Activated gamma-delta T cell treated with Interleukin-2 at 50 U/mL for 16 hours (primary cell): ENCODE measurements at regions not wholly inside any gene's neighbourhood (a gene's known extent, or its start where the extent isn't known, plus 50 kb on each side); places are given as distances from the start of the nearest gene placed in this dataset.

ENCODE experiments used
- DNase-seq: peaks from one replicate; pipeline ENCODE4 v3.0.0-alpha.2; 2020

DNA sequence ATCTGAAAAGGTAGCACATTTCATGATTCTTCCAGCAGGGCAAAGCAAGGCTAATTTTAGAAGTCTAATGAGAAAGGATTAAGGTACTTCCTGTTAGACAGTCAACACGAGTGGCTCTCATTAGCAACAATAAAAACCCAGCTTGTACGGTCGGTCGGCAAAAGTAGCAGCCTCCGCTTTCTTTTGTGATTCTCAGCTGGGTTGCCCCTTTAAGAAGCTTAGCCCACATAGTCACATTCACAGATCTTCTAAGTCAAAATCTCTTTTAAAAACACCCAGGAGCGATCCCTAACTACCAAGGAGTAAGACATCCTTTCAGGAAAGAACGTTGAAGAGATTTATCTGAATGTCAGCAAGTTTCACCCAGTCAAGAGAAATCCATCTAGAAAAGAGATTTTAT is 684.8 kb downstream of the DIAPH3 start:
- no peak for DNase-seq

DNA sequence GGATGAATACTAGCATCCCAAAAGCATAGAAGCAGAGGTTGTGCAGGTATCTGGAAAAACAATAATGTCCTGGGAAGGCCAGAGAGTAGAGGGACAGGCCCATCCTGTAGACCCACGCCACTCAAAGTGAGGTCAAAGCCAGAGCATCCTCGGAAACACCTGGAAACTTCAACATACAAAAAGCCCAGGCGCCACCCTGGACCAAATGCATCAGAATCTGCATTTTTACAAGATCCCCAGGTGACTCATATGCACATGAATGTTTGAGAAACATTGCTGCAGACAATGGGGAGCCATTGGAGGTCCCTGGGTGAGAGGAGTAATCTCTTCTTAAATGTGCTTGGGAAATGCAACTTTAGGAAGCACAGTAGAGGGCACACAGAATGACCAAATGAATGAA is 684.1 kb downstream of the DIAPH3 start:
- no peak for DNase-seq

DNA sequence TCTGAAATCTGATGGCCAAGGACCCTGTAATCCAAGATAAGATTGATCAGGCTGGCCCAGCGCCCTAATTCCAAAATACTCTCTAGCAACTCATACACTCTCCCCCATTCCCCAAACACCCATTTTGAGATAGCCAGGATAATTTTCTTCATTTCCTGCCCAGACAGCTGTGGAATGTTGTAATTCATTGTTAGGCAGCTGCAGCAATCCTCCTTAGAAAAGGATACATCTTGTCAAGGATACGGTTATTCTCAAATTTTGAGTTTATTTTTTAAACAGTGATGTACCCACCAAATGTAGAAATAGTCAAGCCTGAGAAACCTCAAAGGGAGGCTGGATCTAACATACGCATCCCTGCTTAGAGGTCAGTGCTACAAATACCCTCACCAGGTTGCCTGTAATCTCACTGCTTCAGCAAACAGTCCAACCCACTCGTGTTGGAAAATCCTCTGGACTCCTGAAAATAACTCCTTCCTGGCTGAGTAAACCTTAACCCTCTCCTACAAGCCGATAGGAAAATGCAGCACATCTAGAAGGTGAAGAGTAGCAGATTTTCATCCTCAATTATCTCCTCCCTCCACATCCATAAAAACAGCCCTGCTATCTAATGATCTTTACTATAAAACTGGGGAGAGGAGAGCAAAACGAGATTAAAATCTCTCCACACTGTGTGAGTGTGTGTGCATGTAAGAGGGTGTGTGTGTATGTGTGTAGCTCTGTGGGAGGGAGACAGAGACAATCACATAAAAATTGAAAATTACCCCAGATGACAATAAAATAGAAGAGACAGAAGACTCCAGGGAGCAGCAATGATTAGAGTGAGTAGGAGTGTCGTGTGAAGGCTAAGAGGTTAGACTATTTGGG is 683.1 kb downstream of the DIAPH3 start:
- no peak for DNase-seq

DNA sequence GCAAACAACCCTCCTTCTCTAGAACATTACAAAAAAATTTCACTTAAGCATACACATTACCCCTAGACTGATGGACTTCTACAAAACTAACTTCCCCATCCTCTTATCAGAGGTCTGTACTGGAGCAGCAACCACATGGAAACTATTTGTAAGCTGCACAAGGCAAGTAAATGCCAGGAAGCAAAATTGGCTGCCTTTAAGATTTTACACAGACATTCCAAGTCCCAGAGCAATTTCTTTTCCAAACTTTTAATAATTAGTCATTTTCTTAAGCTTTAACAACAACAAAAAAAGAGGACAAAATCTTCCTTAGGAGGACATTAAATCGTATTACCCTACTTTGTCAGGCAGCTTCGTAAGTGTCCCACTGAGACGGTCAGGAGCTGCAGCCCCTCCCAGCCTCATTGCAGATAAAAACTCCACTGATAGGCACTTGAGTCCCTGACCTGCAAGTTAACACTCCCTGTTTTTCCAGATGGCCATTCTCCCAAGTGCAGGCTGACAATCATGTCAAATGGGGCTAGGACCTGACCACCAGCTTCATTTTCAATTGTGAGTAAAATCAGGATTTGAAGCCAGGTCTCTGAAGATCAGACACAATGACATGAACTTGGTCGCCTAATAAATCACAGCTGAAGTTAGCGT is 680.1 kb downstream of the DIAPH3 start:
- no peak for DNase-seq

DNA sequence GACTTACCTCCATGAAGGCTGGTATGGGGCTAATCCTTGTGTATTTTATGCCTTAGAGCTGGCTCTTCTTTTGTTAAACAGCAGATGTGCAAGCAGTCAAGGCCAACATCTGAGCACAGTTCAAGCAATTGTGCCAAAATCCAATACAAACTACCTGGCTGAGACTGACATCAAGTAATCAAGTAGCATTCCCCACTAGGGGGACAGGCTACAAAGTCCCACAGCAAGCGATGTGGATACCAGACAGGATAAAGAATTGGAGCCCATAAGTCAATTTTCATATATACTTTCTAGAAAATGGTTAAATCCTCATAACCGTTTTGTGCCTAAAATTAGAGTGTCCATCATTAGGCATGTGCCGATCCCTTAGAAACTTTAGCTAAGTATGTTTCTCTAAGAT is 675.8 kb downstream of the DIAPH3 start:
- no peak for DNase-seq

DNA sequence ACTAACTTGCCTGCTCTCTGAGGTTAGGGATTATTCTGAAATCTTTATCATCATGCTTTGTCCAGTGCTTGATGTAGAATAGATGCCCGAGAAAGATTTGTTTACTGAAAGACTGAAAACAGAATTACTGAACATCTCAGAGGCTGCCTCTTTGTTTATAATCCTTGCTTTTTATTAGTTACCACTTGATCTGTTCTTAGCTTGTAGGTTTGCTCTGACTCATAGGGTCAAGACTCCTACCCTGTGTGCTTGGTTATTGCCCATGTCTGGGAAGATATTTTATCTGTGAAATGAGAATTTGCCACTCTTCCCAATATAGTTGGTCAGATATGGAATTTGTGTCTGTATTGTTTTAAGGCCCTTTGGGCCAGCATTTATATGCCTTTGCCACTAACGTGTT is 675.3 kb downstream of the DIAPH3 start:
- DNase-seq: no peak

DNA sequence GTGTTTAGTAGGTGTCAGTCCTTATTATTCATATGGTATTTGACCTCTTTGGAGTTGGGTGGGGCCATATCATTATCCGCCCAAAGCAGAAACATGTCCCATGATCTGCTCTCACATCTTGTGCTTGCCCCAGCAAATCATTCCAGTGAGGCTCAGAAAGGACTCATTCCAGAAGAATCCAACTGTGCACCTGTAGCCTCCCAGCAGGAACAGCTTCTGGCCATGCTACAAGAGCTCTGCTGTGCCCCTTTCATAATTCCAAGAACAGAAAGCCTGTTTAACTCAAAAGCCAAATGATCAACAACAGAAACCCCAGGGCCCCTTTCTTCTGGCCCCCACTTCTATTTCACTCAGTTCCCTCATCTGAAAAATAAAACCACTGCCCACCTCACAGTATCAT is 673.1 kb downstream of the DIAPH3 start:
- no peak for DNase-seq

DNA sequence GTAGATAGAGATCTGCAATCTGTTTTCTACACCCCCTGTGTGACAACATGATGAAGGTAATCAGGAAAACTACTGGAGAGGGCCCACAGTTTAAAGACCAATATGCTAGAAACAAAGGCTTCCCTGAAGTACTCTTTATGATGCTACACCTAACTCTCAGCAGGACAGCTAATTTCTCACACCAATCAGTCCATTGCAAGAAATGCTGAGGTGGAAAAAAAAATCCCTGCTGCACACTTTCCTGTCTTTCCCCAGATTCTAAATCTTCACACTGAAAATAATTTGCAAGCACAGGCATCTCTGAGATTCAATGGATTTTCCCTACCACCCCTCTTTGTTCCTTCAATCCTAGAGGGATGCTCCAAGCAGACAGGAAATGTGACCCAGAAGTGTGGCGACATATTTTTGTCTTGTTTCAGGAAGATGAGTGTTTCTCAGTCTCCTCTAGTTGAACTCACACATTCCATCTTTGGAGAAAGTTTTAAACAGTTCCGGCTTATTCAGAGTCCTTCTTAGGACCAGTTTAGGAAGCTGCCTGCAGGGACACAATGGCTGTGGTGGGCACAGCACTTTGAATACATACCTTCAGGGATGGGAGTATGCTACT is 671.6 kb downstream of the DIAPH3 start:
- DNase-seq: no peak

DNA sequence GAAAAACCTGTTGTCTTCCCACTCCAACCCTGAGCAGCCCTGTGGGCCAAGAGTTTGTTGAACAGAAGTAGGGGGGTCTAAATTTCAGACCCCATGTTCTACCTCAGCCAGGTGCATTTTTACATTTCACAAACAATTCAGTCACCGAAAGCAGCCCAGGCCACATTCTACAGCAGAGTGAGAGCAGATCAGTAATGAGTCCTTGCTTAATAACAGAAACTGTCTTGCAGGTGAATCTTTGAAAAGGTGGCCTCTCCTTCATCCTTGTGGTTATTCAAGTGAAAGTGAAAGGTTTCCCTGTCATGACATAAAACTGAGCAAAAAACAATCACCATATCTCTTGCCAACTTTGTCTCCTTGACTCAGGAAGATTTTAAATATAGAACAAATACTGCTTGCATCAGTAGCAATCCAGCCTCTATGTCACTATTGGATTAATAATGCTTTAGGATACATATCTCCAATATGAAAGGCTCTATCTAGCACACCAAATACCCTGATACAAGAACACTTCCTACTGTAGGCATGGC is 670.2 kb downstream of the DIAPH3 start:
- DNase-seq: no peak

DNA sequence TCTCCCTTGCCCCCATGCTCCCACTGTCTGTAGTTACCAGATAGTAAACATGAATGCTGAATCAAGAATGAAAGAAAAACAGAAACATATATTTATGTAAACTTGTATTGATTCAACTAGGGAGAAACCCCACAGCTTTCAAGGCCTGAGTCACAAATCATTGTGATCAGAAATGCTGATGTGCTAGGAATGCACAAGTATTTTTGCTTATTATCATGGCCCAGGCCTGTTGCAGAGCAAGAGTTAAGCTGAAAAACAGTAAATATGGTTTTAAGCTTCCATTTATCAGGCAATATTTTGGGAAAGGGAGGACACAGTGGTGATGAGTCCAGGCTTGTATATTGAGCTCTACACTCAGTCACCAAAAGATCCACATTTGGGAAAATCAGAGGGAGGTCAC is 669.6 kb downstream of the DIAPH3 start:
- DNase-seq: no peak

DNA sequence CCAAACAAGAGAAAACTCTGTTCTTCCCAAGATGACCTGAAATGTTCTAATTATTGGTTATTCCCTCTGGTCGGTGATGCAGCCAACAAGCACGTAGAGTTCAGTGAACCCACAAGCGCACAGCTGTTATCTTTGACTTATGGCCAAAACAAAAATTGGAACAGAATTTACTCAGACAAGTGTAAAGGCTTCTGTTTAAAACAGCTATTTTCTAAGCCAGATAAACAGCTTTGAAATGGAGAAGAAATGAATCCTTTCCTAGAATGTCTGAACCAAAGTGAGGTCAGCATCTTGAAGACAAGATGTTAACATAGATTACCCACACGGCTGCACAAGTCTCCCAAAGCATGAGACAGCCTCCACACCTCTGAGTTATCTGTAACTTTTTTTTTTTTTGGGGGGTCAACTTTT is 669.2 kb downstream of the DIAPH3 start:
- no peak for DNase-seq

DNA sequence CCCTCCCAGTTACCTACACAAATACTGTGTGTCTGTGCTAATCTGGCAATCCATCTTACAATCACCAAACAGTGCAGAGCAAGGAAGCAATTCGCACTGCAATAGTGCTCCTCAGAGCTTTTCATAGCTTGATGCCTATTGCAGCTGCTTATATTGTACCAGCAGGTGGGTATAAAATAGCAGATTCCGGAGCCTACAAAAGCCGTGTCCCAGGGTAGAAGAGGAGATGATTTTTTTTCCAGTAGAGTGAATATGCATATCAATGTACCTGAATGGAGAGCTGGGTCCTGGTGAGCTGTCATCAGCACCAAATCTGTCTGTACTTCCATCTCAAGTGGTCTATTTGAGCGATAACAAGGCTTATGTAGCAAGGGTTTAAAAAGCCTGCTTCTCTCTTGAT is 668.4 kb downstream of the DIAPH3 start:
- DNase-seq: no peak

DNA sequence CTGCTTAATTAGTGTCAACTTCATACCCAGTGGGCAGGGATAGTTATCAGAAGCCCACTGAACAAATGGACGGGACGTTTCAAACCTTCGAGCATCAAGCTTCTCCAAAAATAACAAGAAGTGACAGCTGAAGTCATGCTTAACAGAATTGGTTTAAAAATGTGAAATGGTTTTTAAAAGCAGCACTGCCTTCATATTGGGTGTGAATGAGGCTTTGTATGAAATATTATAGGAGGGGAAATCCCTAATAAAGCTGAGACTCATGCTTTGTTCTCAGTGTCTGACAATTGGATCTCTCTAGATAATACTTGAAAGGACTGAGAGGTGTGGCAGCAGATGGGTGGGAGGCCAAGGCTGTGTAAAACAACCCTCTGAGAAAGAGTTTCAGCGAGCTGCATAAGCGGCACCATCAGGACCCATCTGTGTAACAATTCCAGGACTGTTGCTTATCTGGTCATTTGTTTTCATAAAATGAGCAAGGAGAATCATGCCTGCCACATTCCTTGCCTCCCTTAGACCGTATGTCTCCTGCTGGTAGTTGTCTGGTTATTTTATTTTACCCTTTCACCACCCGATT is 667.7 kb downstream of the DIAPH3 start:
- no peak for DNase-seq

DNA sequence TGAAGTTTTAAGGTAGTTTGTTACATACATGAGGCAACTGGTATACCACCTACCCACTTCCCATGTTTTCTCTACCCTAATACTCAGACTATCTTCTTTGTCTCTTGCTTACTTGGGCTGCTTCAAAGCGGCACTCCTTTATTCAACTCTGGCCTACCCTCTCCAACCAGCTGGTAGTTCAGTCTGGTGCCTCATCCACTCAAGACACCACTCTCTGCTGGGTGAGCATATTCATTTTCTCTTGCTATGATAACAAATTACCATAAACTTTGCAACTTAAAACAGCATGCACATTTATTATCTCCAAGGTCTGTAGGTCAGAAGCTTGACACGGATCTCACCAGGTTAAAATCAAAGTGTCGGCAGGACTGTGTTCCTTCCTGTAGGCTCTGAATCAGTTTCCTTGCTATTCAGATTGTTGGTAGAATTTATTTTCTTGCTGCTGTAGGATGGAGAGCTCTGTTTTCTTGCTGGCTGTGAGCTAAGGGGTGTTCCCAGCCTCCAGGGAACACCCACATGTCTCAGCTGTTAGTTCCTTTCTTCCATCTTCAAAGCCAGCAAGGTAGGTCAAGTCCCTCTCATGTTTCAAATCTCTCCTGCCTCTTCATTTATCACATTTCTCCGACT is 666.0 kb downstream of the DIAPH3 start:
- no peak for DNase-seq

DNA sequence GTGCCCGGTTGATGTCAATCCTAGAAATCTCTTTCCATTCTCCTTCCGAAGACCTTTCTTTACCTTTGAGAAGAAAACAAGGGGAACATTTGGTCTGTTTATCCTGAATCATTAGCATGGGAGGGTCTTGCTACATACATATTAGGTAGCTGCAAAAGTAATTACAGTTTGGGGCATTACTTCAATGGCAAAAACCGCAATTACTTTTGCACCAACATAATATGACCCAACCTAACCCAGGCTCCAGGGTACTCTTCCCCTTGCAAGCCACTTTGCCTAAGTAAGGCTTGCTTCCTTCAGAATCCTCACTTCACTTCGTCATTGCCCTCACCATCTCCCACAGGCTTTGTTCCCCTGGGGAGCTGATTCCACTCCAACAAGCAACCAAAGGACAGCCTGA is 662.7 kb downstream of the DIAPH3 start:
- DNase-seq: no peak

DNA sequence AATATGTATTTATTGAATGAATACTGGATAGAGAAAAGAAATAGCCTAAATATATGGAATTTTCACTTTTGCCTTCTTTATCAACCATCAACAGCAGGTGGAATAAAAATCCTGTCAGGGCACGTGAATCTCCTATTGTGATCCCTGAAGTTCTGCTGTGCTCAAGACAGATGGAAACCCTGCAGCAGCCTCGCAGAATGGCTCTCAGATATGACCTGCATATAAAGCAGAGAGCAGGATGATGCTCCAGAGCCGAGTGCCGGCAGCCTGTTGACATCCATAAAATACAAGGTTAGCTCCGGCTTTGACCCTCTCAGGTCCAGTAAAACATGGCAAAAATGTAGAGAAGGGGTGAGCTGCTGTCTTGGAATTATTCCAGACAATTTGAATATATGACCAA is 659.3 kb downstream of the DIAPH3 start:
- no peak for DNase-seq

DNA sequence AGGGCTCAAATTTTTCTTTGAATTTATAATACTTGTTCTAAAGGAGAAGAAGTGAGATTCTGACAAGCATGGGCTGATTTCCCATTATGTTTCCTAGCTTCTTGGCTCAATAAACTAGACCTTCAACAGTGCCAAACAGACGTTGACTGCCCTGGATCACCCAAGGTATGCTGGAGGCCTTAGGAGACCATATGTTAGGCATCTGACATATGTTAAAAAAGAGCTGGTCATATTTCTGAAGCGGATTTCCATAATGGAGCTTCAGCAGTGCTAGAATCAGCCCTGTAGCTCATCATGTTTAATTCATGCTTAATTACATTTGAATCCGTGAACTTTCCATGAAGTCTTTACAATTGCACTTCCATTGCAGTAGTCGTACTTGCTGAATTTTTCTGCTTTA is 653.3 kb downstream of the DIAPH3 start:
- no peak for DNase-seq

DNA sequence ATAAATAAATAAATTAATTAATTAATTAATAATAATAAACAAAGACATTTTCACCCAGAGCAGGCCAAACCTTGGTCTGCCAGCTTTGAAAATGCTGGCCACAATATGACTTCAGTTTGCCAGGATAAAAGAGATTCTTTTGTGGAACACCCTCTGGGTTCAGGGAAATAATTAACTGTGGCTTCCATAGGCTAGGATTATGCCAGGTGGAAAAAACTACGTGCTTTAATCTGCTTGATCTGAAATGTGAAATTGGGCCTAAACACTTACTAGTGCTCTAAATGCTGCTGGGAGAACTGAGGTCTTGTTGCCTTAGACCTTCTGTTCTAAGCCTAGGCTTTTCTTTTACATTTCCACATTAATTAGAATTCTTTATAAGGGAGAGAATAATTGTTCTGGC is 650.0 kb downstream of the DIAPH3 start:
- no peak for DNase-seq

DNA sequence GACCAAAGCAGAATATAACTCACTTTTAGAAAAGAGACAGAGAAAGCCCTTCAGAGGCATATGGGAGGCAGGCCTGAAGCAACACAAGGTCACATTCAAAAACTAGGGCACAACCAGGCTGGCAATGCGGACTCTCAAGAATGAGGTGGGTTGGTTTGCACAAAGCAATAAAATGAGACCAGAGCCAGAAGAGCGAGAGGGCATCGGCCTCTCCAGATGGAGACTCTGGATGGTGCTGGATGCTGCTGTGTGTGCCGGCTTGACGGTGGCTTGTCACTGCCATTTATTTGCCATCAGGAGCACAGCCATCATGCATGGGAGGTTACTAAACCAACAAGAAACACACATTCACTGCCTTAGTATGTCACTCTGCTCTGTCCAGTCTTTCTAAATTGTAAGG is 649.4 kb downstream of the DIAPH3 start:
- no peak for DNase-seq

DNA sequence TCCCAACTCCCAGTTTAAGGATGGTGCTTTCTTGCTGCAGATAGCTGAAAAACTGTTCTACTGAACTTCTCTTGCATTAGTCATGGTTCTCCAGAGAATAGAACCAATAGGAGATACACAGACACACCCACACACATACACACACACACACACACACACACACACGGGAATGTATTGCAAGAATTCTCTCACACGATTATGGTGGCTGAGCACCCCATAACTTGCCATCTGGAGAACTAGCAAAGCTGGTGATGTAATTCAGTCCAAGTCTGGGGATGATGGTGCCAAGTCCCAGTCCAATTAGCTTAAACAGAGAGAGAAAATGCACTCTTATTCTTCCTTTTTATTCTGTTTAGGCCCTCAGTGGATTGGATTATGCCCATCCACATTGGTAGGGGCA is 643.9 kb downstream of the DIAPH3 start:
- no peak for DNase-seq

DNA sequence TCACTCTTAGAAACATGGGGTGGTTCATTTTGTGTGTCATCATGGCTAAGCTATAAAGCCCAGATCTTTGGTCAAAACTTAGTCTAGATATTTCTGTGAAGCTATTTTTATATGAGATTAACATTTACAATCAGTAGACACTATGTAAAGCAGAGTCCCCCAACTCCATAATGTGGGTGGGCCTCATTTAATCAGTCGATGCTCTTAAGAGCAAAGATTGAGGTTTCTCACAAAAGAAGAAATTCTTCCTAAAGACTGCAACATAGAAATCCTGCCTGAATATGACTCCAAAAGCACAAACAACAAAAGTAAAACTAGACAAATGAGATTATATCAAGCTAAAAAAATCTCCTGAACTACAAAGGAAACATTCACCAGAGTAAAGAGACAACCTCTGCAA is 642.2 kb downstream of the DIAPH3 start:
- no peak for DNase-seq

DNA sequence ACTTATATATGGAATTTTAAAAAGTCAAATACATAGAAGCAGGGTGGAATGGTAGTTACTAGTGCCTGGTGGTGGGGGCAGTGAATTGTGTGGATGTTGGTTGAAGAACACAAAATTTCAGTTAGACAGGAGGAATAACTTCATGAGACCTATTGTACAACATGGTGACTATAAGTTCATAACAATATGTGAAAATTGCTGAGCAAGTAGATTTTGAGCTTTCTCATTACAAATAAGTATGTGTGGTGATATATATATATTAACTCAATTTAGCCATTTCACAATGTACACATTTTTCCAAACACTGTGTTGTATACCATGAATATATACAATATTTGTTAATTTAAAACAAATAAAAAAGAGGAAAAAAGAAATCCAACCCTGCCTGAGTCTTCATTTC is 641.1 kb downstream of the DIAPH3 start:
- DNase-seq: no peak

DNA sequence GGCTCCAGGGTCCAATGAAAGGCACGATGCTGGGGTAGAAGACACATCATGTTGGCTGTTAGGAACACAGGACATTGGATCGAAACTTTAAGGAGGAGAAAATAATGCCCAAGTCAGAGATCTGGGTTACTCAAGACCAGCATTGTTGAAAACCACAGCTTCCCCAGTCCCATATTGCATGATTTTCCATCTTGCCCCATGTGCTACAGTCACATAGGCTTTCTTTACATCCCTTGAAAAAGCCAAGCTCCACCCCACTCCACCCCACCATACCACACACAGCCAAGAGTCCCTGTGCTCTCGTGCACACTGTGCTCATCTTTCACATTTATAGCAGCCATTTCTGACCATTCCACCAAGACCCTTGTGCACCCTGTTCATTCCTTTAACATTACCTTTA is 636.2 kb downstream of the DIAPH3 start:
- DNase-seq: no peak
